DOHH2 (cell line): ENCODE measurements at regions not wholly inside any gene's neighbourhood (a gene's known extent, or its start where the extent isn't known, plus 50 kb on each side); places are given as distances from the start of the nearest gene placed in this dataset.

Source experiments
- H3F3A ChIP-seq: fragments of 200-600 bp; sonication (generic), shearing (Covaris generic); 2 replicates; pipeline ENCODE4 v1.6.0; 2016; ENCODE audit warnings: antibody characterized with exemption, mild to moderate bottlenecking; ENCODE audit not compliant: control insufficient read depth, insufficient read depth
- H3K27ac ChIP-seq: fragments of 200-600 bp; sonication (generic); 2 replicates; pipeline ENCODE4 v1.5.1; 2014; ENCODE audit warnings: low read depth, mild to moderate bottlenecking, low read length, moderate library complexity
- H3K27me3 ChIP-seq: fragments of 200-600 bp; sonication (generic); 2 replicates; pipeline ENCODE4 v1.6.1; 2014; ENCODE audit warnings: mild to moderate bottlenecking, low read length, mixed read lengths; ENCODE audit not compliant: control insufficient read depth
- H3K36me3 ChIP-seq: fragments of 200-600 bp; sonication (generic); 2 replicates; pipeline ENCODE4 v1.6.1; 2014; ENCODE audit warnings: mild to moderate bottlenecking, low read length, moderate library complexity, mixed read lengths; ENCODE audit not compliant: control insufficient read depth
- H3K4me1 ChIP-seq: fragments of 200-600 bp; sonication (generic); 2 replicates; pipeline ENCODE4 v1.6.1; 2014; ENCODE audit warnings: mild to moderate bottlenecking, low read length, mixed read lengths; ENCODE audit not compliant: control insufficient read depth
- H3K4me2 ChIP-seq: fragments of 200-600 bp; sonication (generic); 2 replicates; pipeline ENCODE4 v1.6.0; 2014; ENCODE audit warnings: mild to moderate bottlenecking, low read length, moderate library complexity
- H3K4me3 ChIP-seq: fragments of 200-600 bp; sonication (generic); 2 replicates; pipeline ENCODE4 v1.5.1; 2014; ENCODE audit warnings: mild to moderate bottlenecking, low read length, mixed read lengths
- H3K79me2 ChIP-seq: fragments of 200-600 bp; sonication (generic); 2 replicates; pipeline ENCODE4 v1.6.1; 2014; ENCODE audit warnings: mild to moderate bottlenecking, low read length, mixed read lengths; ENCODE audit not compliant: control insufficient read depth
- H3K9me2 ChIP-seq: fragments of 200-600 bp; sonication (generic); replicated peaks from 2 replicates; pipeline ENCODE4 v1.6.1; 2014; ENCODE audit warnings: mild to moderate bottlenecking, low read length, mixed read lengths; ENCODE audit not compliant: control insufficient read depth
- H3K9me3 ChIP-seq: fragments of 200-600 bp; sonication (generic); 2 replicates; pipeline ENCODE4 v1.6.1; 2014; ENCODE audit warnings: antibody characterized with exemption, low read length, mixed read lengths; ENCODE audit not compliant: control insufficient read depth, insufficient read depth
- H4K20me1 ChIP-seq: fragments of 200-600 bp; sonication (generic); 2 replicates; pipeline ENCODE4 v1.6.0; 2014; ENCODE audit warnings: low read depth, mild to moderate bottlenecking, antibody characterized with exemption, low read length, moderate library complexity; ENCODE audit not compliant: control insufficient read depth, insufficient read depth
- EZH2phosphoT487 ChIP-seq: fragments of 200-600 bp; sonication (generic); IDR thresholded peaks from 2 replicates; pipeline ENCODE4 v1.6.1; 2017; ENCODE audit warnings: borderline replicate concordance, mild to moderate bottlenecking, antibody characterized with exemption, low read length, moderate library complexity, mixed read lengths
- TF ChIP-seq, protein P1 (sequence below): fragments of 200-600 bp; sonication (generic); IDR thresholded peaks from one replicate; pipeline ENCODE4 v1.5.1; 2014; ENCODE audit warnings: antibody characterized with exemption, mild to moderate bottlenecking, low read depth, low read length; ENCODE audit not compliant: poor library complexity, severe bottlenecking

DNA sequence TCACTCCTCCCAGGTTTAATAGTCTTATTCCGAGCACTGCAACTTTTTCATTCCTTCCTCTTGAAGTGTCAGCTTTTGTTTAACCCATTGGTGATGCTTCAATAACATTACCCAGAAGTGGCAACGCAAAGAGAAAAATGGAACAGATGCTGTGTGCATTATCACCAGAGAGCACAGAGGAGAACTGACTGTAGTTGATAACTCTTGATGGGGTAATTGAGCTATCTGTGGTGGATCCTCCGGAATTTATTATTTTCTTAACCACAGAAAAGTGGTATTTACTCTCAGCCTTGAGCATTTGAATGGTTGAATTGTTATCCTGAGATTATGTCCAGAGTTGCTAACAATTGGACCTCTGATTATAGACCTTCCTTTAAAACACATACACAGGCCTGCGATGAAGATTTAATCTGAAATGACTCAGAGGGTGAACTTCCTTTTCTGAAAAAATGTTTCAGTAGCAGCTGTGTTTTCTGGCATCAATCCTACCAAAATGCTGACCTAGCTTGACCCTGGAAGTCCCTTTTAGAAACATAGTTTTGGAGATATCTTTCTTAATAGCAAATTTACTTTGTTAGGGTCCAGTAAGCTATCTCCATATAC, 1584.4 kb upstream of the LRRTM3 start:
- H3K4me2 ChIP-seq, result no peak overlapping the region
- H3K27me3 ChIP-seq, result no peaks in the 10 kb centered on the region
- H3K4me3 ChIP-seq, result no peak overlapping the region
- H4K20me1 ChIP-seq, result no peaks in the 10 kb centered on the region
- H3K79me2 ChIP-seq, result no peaks in the 10 kb centered on the region
- H3F3A ChIP-seq, result no peaks in the 10 kb centered on the region
- H3K36me3 ChIP-seq, result no peaks in the 10 kb centered on the region
- no peaks in the 10 kb centered on the region for H3K4me1 ChIP-seq
- H3K9me2 ChIP-seq, result no peaks in the 10 kb centered on the region
- no peak for TF ChIP-seq EZH2phosphoT487
- no peaks in the 10 kb centered on the region for H3K9me3 ChIP-seq
- no peak overlapping the region for H3K27ac ChIP-seq

DNA sequence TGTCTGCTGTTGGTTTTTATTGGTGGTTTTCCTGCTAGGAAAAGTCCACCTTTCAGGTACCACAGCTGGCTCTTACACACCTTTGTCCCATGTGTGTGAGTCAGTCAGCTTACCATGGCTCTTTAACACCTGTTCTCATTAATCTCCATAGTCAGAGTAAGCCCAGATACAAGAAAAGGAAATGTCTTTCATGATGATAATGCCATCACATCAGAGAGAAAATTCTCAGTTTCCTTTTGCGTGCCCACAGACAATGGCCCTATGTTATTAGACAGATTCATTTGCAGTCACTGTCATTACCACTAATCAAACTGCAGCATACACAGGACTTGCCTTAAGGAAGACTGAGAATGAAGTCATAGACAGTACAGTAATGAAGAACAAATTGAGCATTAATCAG, 1583.6 kb upstream of the LRRTM3 start:
- no peaks in the 10 kb centered on the region for H4K20me1 ChIP-seq
- H3K4me1 ChIP-seq, result no peaks in the 10 kb centered on the region
- no peak for TF ChIP-seq EZH2phosphoT487
- TF ChIP-seq, protein P1, sequence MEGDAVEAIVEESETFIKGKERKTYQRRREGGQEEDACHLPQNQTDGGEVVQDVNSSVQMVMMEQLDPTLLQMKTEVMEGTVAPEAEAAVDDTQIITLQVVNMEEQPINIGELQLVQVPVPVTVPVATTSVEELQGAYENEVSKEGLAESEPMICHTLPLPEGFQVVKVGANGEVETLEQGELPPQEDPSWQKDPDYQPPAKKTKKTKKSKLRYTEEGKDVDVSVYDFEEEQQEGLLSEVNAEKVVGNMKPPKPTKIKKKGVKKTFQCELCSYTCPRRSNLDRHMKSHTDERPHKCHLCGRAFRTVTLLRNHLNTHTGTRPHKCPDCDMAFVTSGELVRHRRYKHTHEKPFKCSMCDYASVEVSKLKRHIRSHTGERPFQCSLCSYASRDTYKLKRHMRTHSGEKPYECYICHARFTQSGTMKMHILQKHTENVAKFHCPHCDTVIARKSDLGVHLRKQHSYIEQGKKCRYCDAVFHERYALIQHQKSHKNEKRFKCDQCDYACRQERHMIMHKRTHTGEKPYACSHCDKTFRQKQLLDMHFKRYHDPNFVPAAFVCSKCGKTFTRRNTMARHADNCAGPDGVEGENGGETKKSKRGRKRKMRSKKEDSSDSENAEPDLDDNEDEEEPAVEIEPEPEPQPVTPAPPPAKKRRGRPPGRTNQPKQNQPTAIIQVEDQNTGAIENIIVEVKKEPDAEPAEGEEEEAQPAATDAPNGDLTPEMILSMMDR, result no peak
- H3K27ac ChIP-seq, result no peak overlapping the region
- H3F3A ChIP-seq, result no peaks in the 10 kb centered on the region
- no peaks in the 10 kb centered on the region for H3K79me2 ChIP-seq
- H3K36me3 ChIP-seq, result no peaks in the 10 kb centered on the region
- H3K4me2 ChIP-seq, result no peak overlapping the region
- no peaks in the 10 kb centered on the region for H3K9me2 ChIP-seq
- no peaks in the 10 kb centered on the region for H3K9me3 ChIP-seq
- no peaks in the 10 kb centered on the region for H3K27me3 ChIP-seq
- no peak overlapping the region for H3K4me3 ChIP-seq

DNA sequence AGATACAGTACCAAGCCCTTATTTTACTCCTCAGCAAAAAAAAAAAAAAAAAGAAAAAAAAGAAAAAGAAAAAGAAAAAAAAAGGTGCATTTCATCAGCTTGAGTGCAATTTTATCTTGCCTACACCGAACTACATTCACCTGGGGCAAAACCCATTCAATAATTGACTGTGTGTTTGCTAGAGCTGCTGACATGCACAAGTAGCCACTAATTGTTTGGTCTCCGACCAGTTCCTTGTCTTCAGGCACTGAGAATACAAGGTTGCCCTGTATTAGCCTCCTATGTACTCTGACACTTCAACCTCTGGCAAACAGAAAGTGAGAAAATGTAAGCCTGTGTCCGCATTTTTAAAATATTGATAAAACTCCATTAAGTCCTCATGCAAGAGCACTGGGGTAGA, 1579.4 kb upstream of the LRRTM3 start:
- Histone ChIP-seq H3K27me3 (no peaks in the 10 kb centered on the region), H3K4me1 (no peaks in the 10 kb centered on the region), H3K9me3 (no peaks in the 10 kb centered on the region), H4K20me1 (no peaks in the 10 kb centered on the region), H3K79me2 (no peaks in the 10 kb centered on the region), H3K4me3 (no peak overlapping the region), H3K27ac (no peak overlapping the region), H3F3A (no peaks in the 10 kb centered on the region), H3K36me3 (no peaks in the 10 kb centered on the region), H3K9me2 (no peaks in the 10 kb centered on the region), H3K4me2 (no peak overlapping the region)
- TF ChIP-seq EZH2phosphoT487, result no peak
- TF ChIP-seq, protein P1, result no peak

DNA sequence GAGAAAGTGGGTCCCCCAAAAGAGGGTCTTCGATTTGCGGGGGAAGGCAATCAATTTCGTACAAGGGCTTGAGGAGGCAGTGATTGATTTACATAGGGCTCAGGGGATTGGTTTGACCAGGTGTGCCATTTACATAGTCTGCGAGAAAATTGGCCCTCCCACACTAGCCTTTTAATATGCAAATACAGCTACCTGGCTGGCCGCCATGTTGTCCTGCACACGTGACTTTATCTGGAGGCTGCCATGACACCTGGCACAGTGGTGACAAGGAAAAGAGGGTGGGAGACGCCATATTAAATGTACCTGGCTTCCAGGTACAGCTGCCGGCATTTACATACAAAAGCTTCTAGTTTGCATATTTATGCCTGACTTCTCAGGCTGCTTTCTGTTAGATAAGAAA, 1577.2 kb upstream of the LRRTM3 start:
- Histone ChIP-seq H3K79me2 (no peaks in the 10 kb centered on the region), H3K4me2 (no peak overlapping the region), H3K27ac (no peak overlapping the region), H3K27me3 (no peaks in the 10 kb centered on the region), H3K9me3 (no peaks in the 10 kb centered on the region), H3F3A (no peaks in the 10 kb centered on the region), H3K4me3 (no peak overlapping the region), H4K20me1 (no peaks in the 10 kb centered on the region), H3K4me1 (no peaks in the 10 kb centered on the region), H3K36me3 (no peaks in the 10 kb centered on the region), H3K9me2 (no peaks in the 10 kb centered on the region)
- TF ChIP-seq EZH2phosphoT487, result no peak
- TF ChIP-seq, protein P1, result no peak
